ENCODE measurements at regions not wholly inside any gene's neighbourhood (a gene's known extent, or its start where the extent isn't known, plus 50 kb on each side); places are given as distances from the start of the nearest gene placed in this dataset.
"Not testable (repeated sequence)": the region's sequence is repeated elsewhere in the genome, so short reads cannot be mapped to it uniquely, and the experiment has no call there.

DNA sequence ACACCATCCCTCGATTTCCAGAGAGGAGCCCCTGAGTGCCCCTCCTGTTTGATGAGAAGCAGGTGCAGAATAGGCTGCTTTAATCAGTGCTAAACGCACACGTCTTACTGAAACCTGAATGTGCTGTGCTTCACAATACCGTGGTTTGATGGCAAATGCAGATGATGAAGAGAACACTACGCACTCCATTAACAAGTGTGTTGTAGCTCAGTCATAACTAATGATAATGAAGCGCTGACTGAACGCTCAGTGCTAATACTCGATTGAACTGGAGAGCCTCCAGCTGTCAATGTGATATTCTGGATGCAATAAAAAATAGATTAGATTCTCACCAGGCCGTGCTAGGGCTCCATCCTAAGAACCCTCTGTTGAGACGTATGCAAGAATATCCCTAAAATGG lies 279.7 kb upstream of the PLPP4 start:
- TF ChIP-seq, protein P1, sequence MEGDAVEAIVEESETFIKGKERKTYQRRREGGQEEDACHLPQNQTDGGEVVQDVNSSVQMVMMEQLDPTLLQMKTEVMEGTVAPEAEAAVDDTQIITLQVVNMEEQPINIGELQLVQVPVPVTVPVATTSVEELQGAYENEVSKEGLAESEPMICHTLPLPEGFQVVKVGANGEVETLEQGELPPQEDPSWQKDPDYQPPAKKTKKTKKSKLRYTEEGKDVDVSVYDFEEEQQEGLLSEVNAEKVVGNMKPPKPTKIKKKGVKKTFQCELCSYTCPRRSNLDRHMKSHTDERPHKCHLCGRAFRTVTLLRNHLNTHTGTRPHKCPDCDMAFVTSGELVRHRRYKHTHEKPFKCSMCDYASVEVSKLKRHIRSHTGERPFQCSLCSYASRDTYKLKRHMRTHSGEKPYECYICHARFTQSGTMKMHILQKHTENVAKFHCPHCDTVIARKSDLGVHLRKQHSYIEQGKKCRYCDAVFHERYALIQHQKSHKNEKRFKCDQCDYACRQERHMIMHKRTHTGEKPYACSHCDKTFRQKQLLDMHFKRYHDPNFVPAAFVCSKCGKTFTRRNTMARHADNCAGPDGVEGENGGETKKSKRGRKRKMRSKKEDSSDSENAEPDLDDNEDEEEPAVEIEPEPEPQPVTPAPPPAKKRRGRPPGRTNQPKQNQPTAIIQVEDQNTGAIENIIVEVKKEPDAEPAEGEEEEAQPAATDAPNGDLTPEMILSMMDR (IDR thresholded peaks at IDR 0.05; ENCODE audit: low read depth, low read length), result no peak
- H3K4me3 ChIP-seq (ENCODE audit: low read depth, low read length), result no peak overlapping the region

DNA sequence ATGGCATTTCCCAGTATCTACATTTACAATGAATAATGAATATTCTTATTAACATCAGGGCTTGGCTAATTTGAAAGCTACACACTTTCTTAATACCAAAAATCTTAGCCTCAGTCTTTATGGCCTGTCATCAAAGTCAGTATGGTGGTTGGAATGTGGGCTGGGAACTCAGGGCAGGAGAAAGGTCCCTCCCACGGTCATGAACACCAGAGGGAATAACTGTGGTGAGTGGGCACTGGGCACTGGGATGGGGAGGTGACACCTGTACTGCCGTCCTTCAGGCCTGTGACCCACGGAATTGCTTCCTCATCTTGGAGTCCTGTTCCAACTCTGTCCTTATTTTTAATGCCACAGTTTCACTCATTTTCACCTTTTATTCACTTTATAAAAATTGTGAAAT lies 276.9 kb upstream of the PLPP4 start:
- TF ChIP-seq, protein P1 (IDR thresholded peaks at IDR 0.05; ENCODE audit: low read depth, low read length), result no peak
- no peak overlapping the region for H3K4me3 ChIP-seq (ENCODE audit: low read depth, low read length)

DNA sequence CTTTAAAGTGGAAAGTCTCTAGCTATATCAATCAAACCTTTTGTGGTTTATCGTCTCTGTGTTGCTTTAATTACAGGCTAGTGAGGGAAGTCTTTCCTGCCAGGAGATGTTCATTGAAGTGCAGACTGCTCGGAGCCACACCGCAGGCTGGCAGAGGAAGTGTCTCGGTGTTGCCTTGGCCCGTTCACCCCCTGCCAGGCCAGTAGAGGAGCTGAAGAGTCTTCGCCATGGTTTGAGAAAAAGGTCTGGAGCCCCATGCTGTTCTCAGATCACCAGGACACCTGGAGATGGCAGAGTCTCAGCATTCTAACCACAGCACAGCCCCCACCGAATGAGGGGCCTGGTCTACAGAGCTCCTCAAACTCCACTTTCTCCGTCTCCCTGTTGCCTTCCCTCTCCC lies 275.9 kb upstream of the PLPP4 start:
- TF ChIP-seq, protein P1 (IDR thresholded peaks at IDR 0.05; ENCODE audit: low read depth, low read length), result no peak
- no peak overlapping the region for H3K4me3 ChIP-seq (ENCODE audit: low read depth, low read length)

DNA sequence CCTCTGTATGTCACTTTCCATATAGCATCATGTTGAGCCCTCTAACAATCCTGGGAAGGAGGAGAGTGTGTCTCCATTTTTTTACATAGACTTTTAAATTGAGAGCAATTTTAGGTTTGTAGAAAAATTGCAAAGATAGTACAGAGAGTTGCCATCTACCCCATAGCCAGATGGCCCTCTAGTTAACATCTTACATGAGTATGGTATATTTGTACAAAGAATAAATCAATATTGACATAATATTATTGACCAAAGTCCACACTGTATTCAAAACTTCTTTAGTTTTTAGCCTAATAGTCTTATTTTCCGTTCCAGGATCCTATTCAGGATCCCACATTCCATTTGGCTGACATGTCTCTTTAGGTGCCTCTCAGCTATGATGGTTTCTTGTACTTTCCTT lies 274.6 kb upstream of the PLPP4 start:
- H3K4me3 ChIP-seq (ENCODE audit: low read depth, low read length), result no peak overlapping the region
- TF ChIP-seq, protein P1 (IDR thresholded peaks at IDR 0.05; ENCODE audit: low read depth, low read length), result no peak

DNA sequence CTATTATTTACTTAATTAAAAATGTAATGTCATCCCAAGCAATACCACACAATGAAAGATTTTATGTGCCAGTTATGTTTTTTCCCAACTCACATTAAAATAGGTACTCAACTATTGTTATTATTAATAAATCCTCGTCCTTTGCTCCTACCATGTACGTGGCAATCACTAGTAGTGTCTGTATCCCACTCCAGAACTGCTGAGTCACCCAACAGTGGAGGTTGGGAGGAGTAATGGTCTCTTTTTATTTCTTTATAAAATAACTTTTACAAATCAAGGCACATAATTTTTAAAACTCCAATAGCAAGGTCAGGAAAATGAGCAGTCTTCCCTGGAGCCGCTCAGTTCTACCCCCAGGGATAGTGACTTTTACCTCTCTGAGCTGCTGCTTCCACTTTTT lies 273.5 kb upstream of the PLPP4 start:
- H3K4me3 ChIP-seq (ENCODE audit: low read depth, low read length), result no peak overlapping the region
- TF ChIP-seq, protein P1 (IDR thresholded peaks at IDR 0.05; ENCODE audit: low read depth, low read length), result no peak

DNA sequence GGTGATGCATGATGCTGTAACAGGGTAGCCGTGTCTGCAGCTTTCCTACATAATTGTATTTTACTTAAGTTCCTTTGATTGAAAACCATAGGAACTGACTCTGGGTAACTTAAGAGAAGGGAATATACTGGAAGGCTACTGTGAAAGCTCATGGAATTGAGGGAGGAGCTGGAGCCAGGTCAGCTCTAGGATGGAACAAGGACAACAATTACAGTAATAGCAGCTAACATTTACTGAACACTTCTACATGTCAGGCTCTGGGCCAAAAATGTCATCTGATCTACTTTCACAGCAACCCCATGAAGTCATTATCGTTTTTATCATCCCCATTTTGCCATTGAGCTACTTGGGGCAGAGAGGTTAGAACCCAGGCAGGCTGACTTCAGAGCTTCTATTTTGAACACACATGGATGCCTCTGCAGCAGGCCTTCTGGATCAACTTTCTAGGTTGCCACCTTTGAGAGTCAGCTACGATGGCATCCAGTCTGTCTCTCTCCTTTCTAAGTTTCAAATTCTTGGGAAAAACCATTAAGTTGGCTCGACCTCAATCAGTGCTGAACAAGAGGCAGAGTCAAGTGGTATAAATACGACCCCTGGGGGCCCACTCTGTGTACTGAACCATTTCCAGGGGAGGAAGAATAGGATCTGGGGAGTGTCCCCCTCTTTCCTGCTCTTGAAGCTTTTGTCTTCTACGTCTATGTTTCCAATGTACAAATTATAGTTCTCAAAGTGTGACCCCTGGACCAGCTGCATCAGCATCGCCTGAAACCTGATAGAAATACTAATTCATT lies 272.3 kb upstream of the PLPP4 start:
- TF ChIP-seq, protein P1 (IDR thresholded peaks at IDR 0.05; ENCODE audit: low read depth, low read length), result no peak
- H3K4me3 ChIP-seq (ENCODE audit: low read depth, low read length), result no peak overlapping the region

DNA sequence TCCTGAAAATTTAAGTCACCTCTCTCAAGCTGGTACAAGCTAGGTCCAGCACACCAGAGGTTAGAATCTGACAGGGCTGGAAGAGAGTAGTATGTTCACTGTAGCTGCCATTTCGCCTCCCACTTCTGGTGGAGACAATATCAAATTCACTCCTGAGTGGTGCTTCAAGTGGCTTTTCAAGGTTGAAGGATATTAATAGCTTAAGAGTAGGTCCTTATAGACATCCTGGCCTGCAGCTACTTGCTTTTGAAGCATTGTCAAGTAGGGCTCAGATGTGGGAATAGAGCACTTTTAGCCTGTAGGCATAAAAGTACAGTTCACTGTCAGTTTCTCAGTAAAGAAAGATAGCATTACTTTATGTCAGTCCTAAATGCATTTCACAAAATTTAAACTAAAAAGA lies 270.5 kb upstream of the PLPP4 start:
- TF ChIP-seq, protein P1 (IDR thresholded peaks at IDR 0.05; ENCODE audit: low read depth, low read length), result no peak
- H3K4me3 ChIP-seq (ENCODE audit: low read depth, low read length), result no peak overlapping the region

DNA sequence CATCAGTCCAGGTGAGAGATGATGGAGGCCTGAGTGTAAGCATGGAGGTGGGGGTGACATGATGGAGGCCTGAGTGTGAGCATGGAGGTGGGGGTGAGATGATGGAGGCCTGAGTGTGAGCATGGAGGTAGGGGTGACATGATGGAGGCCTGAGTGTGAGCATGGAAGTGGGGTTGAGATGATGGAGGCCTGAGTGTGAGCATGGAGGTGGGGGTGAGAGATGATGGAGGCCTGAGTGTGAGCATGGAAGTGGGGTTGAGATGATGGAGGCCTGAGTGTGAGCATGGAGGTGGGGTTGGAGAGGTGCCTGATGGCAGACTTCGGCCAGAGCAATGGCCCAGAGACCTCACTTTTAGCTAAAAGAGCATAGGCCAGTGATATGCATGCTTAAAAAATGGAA lies 269.9 kb upstream of the PLPP4 start:
- H3K4me3 ChIP-seq (ENCODE audit: low read depth, low read length), result not testable (repeated sequence)

Data from WI38 (cell line).